Mammary epithelial cell (primary cell): ENCODE measurements at regions not wholly inside any gene's neighbourhood (a gene's known extent, or its start where the extent isn't known, plus 50 kb on each side); places are given as distances from the start of the nearest gene placed in this dataset.
"Not testable (repeated sequence)": the region's sequence is repeated elsewhere in the genome, so short reads cannot be mapped to it uniquely, and the experiment has no call there.

Source experiments
- CTCF ChIP-seq, 2 donors: IDR thresholded peaks in 1 of 2; conservative IDR thresholded peaks in 1 of 2; 2 replicates each; pipeline ENCODE4 v1.5.1; 2011 to 2012; ENCODE audit warnings: inconsistent platforms in 2 of 2, low read length in 2 of 2, mild to moderate bottlenecking in 2 of 2, control low read depth in 1 of 2, low read depth in 1 of 2; ENCODE audit not compliant: insufficient read depth in 1 of 2; ENCODE audit errors: extremely low read depth in 1 of 2
- EZH2 ChIP-seq: IDR thresholded peaks from 2 replicates; pipeline ENCODE4 v1.6.1; 2012; ENCODE audit warnings: low read length, inconsistent platforms, borderline replicate concordance

GRCh38 chr14:19180881-19181280, 213.6 kb downstream of the POTEM start:
- not testable (repeated sequence) for TF ChIP-seq CTCF (conservative IDR thresholded peaks at IDR 0.05 in 1 of 2, IDR thresholded peaks at IDR 0.05 in 1 of 2; ENCODE audit: extremely low read depth in 1 of 2, insufficient read depth in 1 of 2, low read depth in 1 of 2, low read length in 2 of 2); EZH2
